AG09309 (cell line): ENCODE measurements at regions not wholly inside any gene's neighbourhood (a gene's known extent, or its start where the extent isn't known, plus 50 kb on each side); places are given as distances from the start of the nearest gene placed in this dataset.

Experiments used
- DNase-seq: peaks from one replicate; pipeline ENCODE4 v3.0.0-alpha.2; 2010; ENCODE audit warnings: low read depth
- H3K4me3 ChIP-seq: 2 replicates; pipeline ENCODE4 v1.5.1; 2011; ENCODE audit warnings: mild to moderate bottlenecking, low read depth, low read length, moderate library complexity; ENCODE audit not compliant: control insufficient read depth
- TF ChIP-seq, protein P1 (sequence below): IDR thresholded peaks from 2 replicates; pipeline ENCODE4 v1.5.1; 2011; ENCODE audit warnings: mild to moderate bottlenecking, low read depth, low read length, inconsistent platforms; ENCODE audit not compliant: insufficient read depth, control insufficient read depth; ENCODE audit errors: missing control alignments

DNA sequence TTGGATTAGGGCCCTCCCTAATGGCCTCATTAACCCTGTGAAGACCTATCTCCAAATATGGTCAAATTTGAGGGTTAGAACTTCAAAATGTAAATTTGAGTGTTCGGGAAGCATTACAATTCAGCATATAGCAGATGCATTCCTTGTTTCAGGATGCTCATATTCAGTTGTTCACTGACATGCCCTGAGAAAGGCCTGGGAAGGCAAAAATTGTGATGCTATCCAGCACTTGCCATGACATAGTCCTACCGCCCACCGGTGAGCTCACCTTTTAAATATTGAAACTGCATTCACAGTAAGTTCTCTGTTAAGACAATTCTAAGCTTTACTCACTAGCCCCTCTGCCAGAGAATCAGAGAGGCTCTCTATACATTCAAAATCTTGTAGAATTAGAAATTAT, 300.3 kb upstream of the CCDC54 start:
- DNase-seq: no peak
- TF ChIP-seq, protein P1, sequence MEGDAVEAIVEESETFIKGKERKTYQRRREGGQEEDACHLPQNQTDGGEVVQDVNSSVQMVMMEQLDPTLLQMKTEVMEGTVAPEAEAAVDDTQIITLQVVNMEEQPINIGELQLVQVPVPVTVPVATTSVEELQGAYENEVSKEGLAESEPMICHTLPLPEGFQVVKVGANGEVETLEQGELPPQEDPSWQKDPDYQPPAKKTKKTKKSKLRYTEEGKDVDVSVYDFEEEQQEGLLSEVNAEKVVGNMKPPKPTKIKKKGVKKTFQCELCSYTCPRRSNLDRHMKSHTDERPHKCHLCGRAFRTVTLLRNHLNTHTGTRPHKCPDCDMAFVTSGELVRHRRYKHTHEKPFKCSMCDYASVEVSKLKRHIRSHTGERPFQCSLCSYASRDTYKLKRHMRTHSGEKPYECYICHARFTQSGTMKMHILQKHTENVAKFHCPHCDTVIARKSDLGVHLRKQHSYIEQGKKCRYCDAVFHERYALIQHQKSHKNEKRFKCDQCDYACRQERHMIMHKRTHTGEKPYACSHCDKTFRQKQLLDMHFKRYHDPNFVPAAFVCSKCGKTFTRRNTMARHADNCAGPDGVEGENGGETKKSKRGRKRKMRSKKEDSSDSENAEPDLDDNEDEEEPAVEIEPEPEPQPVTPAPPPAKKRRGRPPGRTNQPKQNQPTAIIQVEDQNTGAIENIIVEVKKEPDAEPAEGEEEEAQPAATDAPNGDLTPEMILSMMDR: no peak
- H3K4me3 ChIP-seq: no peak overlapping the region

DNA sequence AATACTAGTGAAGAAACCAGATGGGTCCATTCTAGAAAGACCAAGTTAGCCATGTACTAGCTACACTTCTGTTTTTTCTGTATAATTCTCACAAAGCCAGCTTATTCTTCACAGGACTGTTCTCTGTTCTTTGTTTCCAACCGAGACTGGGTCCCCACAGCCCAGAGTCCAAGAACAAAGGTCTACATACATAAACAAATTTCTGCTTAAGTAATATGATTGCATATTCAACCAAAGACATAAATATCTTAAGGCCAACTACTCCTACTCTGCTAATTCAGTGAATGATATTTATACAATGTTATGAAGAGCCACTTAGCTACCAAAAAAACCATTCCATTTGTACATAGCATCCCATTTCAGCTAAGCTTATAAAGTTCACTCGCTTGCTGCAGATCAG, 299.8 kb upstream of the CCDC54 start:
- DNase-seq: no peak
- TF ChIP-seq, protein P1: no peak
- H3K4me3 ChIP-seq: no peak overlapping the region

DNA sequence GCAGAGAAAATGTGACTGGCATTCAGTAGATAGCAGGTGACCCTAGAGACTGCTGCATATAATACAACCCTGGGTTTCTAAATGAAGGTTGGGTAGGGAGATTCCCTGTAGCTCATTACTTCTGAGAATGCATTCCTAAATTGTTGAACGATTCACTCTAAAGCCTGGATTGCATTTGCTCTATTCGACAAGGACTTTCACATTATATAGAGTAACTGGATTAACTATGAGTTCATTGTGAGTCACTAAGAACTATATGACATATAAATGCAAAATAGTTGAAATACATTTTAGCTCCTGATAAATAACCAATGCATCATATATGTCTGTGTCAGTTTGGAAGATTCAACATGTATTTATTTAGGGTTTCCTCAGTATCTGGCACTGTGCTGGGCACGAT, 294.7 kb upstream of the CCDC54 start:
- DNase-seq: no peak
- TF ChIP-seq, protein P1: no peak
- H3K4me3 ChIP-seq: no peak overlapping the region

DNA sequence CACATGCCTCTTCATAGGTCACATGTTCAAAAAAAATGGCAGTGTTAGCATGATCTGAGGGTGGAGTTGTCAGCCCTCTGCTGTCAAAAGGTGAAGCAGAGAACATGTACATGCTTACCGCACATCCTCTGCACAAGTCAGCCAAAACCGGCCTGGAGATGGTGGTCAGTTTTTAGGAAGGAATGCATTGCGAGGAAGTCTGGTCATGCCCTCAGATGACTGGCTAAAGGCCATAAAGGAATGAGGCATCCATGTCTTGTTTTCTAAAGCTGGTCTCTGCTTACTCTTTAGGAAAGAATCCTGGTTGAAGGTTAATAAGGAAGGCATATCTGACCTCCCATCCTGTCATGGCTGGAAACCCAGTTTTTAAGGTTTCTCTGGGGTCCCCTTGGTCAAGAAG, 292.0 kb upstream of the CCDC54 start:
- H3K4me3 ChIP-seq: no peak overlapping the region
- TF ChIP-seq, protein P1: no peak
- DNase-seq: no peak

DNA sequence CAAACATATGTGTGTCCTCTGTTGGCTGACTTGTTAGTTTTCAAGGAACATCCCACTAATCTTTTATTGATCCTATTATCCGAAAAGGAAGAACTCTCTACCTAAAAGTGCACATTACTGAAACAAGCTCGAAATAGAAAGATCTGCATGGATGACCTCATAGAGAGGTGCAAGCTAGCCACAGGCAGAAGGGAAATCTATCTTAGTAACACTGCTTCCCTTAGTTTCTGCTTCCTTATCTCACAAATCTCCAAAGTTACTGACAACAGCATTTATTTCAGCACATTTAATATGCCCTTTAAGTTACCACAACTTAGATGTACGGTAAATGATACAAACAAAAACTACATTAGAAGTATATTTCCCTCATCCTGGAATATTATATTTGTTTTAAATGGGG, 285.1 kb upstream of the CCDC54 start:
- TF ChIP-seq, protein P1: no peak
- no peak overlapping the region for H3K4me3 ChIP-seq
- DNase-seq: no peak

DNA sequence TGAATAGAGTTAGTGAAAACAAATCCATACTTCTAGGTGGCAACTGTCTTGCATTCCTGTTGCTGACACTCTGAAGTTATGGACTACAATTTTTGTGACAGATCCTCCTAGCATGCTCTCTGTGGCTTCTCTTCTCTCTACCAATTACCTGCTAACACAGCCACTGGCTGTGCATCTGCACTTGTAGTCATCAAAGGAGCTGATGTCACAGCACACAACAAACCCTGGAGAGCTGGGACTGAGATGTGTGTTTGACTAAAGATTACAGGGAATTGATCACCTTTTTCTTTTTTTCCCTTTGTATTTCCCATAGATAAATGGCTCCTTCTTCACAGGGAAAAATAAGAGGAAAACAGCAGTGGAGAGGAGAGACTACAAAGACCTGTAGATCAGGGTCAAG, 278.4 kb upstream of the CCDC54 start:
- no peak for DNase-seq
- no peak overlapping the region for H3K4me3 ChIP-seq
- TF ChIP-seq, protein P1: no peak

DNA sequence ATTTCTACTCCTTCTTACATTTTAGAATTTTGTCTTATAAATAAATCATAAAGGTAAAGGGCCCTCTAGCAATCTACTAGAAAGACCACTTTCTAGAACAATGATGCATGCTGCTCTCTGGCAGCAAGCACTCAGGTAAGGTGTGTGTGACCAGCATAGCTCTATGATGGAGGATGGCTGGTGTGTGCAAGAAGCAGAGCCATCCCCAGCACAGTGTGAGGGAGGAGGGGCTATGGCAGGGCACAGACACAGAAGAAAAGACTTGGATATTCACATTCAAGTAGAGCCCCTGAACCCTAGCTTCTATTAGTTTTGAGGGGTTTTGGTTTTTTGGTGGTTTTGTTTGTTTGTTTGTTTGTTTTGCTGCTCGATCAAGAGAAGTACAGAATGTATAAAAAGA, 277.1 kb upstream of the CCDC54 start:
- TF ChIP-seq, protein P1: no peak
- no peak for DNase-seq
- H3K4me3 ChIP-seq: no peak overlapping the region
